GM19455 (cell line): ENCODE measurements at regions not wholly inside any gene's neighbourhood (a gene's known extent, or its start where the extent isn't known, plus 50 kb on each side); places are given as distances from the start of the nearest gene placed in this dataset.
"Not testable (repeated sequence)": the region's sequence is repeated elsewhere in the genome, so short reads cannot be mapped to it uniquely, and the experiment has no call there.

Experiments
- ATAC-seq: cut with Tn5 transposase; IDR thresholded peaks from one replicate; pipeline ENCODE4 v1.9.1; 2021; ENCODE audit not compliant: unreplicated experiment

DNA sequence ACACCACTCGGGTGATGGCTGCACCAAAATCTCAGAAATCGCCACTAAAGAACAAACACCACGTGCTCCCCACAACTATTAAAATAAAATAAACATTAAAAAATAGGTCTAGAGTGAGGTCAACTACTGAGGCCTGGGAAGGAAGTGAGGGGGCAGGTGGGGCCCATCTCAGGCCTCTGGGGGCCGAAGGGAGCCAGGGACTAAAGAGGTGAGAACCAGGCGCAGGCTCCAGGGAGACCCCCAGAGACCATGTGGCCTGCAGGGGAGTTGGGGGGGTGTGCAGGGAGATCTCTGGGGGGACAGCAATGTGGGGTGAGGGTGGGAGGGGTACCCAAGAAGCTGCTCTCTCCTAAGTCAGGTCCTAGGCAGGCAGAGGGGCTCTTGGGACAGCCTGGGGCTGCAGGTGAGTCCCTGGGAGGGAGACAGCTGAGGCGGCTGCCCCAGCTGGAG lies 111.3 kb upstream of the SMURF2 start:
- no peak for ATAC-seq

DNA sequence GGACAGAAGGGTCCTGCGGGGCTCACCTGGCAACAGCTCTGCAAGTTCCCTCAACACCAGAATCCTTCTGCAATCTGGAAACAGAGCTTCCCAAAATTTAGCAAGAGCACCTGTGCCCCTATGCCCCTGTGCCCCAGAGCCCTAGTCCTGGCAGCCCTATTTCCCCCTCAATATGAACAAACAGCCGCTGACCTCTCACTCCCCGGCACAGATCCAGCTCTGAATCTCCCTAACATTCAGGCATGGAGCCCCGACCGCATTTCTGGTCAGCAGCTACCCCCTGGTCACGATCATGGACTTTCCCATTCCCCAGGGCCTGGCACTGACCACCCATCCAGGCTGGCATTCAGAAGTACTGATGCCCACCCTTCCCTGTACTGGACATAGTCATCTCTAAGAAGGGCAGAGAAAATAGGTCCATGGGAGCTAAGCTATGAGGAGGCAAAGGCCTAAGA lies 110.8 kb upstream of the SMURF2 start:
- ATAC-seq = no peak

DNA sequence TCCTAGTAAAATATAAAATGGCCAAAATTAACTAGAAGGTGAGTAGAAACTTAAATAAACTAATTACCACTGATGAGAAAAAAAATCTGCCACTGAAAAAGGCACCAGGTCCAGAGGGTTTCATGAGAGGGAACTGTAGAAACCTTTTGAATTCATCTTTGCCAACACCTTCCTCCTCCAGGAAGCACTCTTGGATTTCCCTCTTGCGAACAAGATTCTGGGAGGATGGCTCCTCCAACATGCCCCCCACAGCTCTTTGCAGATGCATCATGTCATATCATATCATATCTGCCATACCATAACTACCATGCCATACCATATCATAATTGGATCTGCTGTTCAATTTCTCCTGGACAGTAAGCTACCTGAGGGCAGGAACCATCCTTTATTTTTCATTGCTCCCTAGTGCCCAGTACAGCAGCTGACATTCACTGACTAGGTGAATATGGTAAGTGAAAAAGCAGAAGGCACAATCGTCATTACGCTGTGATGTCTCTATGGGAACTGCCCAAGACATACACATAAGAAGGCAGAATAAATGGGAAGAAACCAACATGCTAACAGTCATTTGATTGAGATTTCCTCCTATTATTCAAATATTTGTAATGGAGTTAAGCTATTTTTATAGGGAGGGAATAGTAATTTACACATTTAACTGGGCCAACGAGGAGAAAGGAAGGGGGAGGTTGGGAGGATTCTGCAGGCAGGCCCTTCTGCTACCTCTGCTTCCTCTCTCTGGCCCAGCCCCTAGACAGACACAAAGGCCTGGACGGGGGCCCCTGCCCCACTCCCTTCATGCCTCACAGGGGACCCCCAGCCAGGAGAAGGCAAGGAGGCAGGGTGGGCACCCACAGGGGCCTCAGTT lies 110.1 kb upstream of the SMURF2 start:
- ATAC-seq = no peak

DNA sequence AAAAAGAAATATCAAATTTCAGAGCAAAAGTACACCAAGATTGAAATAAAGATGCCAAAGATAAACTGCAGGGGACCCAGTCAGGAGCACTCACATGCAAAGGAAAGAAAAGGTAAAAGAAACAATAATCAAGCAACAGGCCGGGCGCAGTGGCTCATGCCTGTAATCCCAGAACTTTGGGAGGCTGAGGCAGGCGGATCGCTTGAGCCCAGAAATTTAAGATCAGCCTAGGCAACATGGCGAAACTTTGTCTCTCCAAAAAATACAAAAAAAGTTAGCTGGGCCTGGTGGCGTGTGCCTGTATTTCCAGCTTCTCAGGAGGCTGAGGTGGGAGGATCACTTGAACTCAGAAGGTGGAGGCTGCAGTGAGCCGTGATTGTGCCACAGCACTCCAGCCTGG lies 107.6 kb upstream of the SMURF2 start:
- no peak for ATAC-seq

DNA sequence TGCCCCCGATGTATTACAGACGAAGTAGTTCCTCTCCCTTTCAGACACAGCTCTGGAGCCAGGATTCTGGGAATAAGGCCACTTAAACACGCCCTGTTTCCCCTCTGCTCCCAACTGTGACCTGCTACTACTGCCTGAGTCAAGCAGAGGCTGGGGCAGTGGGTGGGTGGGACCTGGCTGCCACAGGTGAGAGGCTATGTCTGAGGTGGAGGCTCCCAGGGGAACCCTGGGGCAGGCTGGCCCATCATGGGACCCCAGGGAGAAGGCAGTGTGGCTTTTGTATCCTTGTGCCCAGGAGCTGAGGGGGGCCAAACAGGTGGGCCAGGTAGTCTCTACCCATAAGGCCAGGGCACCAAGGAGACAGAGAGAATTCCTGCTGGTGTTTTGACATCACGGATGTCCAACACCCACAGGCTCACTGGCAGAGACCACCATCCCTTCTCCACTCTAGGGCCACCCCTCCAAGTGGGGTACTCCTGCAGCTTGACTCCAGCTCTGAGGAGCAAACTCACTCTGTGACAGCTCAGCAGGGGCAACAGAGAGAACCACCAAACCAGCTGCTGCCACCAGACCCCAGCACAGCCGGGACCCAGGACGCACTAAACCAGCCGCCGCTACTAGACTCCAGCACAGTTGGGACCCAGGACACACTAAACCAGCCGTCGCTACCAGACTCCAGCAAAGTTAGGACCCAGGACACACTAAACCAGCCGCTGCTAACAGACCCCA lies 105.3 kb upstream of the SMURF2 start:
- no peak for ATAC-seq

DNA sequence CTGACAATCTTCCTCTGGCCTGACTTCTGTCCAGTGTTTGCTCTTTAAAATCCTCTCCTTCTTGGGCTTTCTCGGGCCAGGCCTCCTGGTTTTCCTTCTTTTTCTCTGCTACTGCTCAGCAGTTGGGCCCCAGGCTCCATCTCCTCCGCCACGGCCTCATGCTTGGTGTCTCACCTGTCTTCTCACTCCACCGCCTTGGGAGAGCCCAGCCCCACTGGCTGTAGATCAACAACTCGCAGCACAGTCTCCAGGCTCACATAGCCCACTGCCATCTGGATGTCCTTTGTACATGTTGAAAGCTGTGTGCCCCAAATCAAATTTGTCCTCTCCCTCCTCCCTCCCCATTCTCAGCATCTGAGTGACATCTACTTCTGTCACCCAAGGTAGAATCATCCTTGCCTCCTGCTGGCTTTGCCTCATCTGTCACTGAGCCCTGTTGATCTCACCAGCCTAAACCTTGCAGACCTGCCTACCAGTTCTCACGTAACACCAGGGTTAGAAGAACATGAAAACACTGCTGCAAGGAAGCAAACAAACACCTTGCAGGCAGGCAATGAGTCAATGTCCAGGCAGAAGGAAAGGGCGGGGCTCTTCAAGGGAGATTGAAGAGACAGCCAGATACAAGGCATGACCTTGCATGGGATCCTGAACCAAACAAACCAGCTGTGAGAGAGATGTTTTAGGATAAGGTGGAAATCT lies 103.2 kb upstream of the SMURF2 start:
- no peak for ATAC-seq

DNA sequence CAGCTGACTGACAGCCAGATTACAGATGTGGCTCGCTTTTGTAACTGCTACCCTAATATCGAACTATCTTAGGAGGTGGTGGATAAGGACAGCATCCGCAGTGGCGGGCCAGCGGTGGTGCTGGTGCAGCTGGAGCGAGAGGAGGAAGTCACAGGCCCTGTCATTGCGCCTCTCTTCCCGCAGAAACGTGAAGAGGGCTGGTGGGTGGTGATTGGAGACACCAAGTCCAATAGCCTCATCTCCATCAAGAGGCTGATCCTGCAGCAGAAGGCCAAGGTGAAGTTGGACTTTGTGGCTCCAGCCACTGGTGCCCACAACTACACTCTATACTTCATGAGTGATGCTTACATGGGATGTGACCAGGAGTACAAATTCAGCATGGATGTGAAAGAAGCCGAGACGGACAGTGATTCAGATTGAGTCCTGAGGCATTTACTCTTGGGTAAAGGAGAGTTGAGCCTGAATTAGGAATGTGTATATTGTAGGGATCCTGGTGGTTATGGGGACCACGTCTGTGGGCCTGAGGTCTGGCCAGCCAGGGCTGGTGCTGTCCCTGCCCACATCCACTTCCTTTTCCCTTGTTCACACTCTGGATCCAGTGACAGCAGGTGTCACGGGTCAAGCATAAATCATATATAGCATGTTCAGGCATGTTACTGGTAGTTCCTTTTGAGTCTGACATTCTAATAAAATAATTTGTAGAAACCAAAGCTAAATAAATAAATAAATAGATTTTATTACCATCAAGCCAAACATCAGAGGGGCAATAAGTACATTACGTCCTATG lies 89.0 kb upstream of the SMURF2 start:
- ATAC-seq = no peak

DNA sequence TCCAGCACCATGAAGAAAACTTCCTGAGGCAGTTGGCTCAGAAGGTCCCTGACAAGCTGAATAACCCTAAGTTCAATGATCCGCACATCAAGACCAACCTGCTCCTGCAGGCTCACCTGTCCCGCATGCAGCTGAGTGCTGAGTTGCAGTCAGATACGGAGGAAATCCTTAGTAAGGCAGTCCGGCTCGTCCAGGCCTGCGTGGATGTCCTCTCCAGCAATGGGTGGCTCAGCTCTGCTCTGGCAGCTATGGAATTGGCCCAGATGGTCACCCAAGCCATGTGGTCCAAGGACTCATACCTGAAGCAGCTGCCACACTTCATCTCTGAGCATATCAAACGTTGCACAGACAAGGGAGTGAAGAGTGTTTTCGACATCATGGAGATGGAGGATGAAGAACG lies 88.4 kb upstream of the SMURF2 start:
- no peak for ATAC-seq

DNA sequence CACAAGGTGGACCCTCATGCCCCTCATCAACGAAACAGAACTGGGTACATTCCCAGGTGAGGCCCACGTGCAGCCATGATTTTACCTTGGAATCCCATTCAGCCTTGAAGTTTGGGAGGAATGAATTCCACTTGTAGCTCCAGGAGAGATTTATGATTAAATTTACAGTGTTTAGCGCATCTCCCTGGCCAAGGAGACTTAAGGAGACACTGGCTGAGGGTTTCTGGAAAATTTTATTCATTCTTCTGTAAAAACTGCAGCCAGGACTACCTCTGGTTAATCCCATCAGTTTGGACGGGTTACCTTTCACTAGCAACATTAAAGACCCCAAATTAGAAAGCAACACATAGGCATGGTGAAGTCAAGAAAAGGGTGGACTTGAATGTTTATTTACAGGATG lies 87.2 kb upstream of the SMURF2 start:
- ATAC-seq = no peak

DNA sequence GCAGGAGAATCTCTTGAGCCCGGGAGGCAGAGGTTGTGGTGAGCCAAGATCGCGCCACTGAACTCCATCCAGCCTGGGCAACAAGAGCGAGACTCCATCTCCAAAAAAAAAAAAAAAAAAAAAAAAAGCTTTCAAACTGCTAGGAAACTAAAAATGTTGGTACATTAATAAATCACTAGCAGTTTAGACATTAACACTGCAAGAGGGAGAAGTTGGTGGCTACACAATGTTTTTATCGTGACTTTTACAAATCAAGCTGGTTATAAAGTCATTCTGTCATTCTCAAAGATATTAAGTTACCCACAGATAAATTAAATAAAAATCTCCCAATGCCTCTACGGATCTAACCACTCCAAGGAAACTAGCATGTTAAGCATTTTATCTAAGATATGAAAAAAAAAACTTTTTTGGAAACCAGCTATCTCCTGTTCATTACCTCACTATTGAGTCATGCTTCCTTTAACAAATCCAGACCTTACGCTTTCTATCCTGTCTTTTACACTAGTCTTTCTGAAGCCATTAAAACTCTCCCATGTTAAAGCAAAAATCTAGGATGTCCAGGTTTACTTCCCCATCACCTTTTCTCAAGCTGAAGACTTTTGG lies 85.9 kb upstream of the SMURF2 start:
- ATAC-seq = no peak

DNA sequence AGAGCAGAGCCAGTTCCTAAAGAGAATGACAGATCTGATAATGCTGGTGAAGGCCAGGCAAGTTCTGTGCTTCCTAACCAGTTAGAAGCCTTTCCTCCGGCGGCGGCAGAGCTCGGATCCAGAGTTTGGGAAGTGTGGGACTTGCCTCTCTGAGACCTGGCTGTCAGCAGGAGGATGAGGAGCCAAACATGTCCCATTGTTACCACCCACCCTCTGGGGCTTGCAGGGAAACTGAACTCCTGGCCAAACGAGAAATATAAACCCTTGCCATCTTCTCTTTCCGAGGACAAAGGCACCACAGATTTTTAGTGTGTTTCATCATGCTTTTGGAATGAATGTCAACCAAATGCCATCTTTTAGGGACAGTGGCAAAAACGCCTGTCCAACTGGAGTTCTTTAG lies 80.2 kb upstream of the SMURF2 start:
- ATAC-seq = no peak

DNA sequence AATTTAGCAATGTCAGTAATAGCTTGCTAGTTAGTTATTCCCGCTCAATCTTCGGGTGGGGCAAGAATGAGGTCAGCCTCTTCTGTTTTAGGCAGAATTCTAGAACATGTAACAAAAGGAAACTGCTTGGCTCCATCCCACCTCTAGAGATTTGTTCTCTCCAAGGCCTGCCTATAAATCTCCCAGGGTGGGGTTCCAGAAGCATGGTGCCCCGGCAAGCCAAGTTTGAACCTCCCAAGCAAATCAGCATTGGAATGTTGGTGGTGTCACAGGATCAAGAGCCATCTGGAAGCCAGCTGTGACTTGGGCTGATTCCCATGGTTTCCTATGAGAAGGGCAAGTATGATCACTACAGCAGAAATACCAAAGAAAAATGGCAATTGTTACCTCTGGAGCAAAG lies 79.8 kb upstream of the SMURF2 start:
- not testable (repeated sequence) for ATAC-seq

DNA sequence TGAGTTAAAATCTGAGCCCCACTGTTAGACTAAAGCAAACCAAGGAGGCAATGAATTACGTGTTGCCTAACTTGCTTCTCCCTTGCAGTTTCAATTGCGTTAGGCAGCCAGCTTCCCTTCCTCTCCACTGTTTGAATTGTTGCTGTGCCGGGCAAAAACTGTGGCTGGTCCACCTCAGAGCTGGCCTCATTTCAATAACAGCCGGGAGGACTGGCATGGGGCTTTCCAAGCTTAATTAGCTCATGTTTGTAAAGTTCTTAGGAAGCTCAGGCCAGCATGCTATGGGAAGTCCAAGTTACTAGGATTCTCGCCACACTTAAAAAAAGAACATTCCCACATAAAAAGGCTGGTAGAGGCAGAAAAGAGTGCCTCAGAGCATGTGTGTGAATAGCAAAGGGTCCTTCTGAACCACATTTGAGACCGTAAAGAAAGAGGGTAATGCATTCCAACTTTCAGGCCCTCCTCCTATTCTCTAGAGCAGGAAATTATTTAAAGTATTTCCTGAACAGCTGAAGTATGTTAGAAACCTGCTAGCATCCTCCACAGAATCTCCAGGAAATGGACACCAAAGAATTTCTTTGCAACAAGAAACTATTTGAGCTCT lies 79.0 kb upstream of the SMURF2 start:
- no peak for ATAC-seq

DNA sequence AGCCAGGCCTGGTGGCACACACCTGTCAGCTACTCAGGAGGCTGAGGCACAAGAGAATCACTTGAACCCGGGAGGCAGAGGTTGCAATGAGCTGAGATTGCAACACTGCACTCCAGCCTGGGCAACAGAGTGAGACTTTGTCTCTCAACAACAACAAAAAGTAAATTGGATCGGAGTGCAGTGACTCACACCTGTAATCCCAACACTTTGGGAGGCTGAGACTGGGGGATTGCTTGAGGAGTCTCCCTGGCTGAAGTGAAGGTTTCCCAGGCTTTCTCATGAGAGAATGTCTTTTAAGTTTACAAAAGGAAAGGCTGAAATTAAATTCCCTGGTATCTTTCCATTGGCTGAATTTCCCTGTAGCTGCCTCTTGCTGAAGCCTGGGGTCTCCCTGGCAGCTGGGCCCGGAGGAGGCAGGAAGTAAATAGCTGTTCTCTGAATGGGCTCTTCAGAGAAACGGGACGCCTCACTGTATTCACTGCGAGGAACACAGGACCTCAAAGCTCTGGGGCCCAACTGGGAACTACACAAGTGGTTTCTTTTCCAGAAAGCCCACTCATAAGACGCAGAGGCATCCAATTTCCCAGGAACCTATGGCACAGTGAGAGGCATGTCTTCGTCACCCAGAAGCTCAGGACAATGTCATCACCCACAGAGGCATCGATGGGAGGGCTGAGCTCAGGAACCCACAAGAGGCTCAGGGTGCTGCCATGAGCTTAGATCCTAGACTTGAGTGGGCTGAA lies 77.4 kb upstream of the SMURF2 start:
- ATAC-seq = no peak

DNA sequence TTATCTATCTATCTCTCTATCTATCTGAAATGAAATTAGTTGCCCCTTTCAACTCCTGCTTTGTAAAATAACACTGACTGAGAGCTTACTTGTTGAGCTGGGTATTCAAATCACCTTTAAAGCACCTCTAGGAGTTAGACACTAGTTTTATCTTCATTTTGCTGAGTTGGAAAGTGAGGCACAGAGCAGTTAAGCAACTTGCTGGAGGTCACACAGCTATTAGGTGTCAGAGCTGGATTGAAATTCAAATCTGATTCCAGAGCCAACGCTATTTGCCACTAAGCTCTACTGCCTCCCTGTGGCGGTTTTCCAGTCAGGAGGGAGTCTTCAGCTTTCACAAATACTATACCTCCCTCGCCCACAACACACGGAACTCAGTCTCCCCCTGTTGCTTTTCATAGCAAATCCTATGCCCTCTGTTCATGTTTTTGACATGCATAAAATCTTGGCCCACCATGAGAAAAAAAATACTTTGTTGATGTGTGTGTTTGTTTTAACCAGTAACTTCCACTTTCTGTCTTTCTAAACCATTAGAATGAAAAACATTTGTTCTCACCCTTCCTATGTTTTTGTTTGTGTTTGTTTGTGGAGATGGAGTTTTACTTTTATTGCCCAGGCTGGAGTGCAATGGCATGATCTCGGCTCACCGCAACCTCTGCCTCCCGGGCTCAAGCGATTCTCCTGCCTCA lies 74.8 kb upstream of the SMURF2 start:
- ATAC-seq = no peak

DNA sequence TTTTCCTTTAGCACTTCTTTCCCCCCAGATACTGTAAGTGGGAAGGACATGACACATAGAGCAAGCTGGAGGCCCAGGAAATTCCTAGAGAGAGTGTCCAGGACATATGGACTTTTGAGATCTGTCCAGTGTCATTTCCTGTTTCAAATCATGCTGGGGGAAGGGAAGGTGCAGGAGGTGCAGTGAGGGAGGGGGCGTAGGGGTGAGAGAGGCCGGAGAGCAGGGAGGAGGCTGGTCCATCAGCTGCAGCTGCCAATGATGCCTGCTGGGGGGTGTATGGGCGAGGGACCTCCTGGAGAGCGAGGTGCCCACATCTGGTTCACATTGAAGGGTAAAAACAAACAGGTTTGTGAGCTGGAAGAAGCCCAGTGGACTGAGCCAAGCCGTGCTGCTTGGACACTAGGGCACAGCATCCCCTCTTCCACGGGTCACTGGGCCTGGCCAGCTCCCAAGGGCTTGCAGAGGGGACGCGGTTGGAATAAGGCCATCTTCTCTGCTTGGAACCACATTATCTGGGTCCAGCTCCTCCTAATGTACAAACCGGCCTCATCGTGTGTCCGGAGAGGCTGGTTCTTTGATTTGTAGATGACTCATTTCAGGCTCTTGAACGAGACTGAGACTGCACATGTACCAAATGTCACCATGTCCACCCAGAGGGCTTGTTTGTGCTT lies 70.4 kb upstream of the SMURF2 start:
- no peak for ATAC-seq

DNA sequence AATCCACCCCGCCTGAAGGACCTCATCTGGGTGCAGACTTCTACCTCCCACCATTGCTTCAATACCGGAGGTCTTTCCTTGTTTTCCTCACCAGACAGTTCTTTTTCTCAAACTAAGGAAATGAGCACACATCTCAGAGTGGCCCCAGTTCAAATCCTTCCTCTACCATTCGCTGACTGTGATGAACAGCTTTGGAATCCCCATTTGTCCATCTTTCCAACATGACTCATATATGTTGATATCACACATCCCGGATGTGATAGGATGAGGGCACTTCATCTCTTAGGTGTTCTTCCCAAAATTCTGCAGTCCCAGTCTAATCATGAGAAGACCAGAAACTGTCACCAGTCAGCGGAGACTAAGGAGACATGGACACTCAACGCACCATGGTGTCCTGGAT lies 67.9 kb upstream of the SMURF2 start:
- not testable (repeated sequence) for ATAC-seq

DNA sequence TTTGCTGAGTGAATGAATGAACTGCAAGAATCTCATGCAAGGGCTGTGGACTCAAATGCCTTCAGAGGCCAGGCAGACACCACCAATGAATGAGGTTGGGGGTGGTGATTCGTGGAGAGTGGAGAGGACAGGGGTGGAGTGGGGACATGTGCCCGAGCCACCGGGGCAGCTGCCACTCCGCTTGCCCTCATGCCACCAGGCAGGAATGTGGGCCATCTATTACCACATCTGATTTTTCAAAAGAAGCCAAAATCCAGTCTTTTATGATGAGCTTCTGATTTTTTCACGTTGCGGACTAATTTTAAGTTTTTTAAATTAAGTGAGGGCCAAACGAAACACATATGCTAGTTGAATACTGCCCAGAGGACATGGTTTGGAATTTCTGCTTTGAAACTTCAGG lies 67.1 kb upstream of the SMURF2 start:
- ATAC-seq = no peak
